Psoas muscle (tissue), 7 donors: ENCODE measurements at regions not wholly inside any gene's neighbourhood (a gene's known extent, or its start where the extent isn't known, plus 50 kb on each side); places are given as distances from the start of the nearest gene placed in this dataset.

ENCODE experiments used
- ATAC-seq, 4 donors: fragments of 200-7000 bp; cut with Tn5 transposase; one replicate each; pipeline ENCODE4 v1.9.1; 2020; ENCODE audit warnings: moderate library complexity in 3 of 4, mild to moderate bottlenecking in 2 of 4
- DNase-seq, 2 donors: peaks; one replicate each; pipeline ENCODE4 v3.0.0-alpha.2; 2020
- H3K27ac ChIP-seq: fragments of 200-600 bp; one replicate; pipeline ENCODE4 v1.8.0; 2022
- H3K27me3 ChIP-seq, 3 donors: fragments of 200-600 bp in 1 of 3; one replicate each; pipeline versions ENCODE4 v1.6.1 to v1.8.0; 2013 to 2022; ENCODE audit warnings: low read length in 2 of 3, mild to moderate bottlenecking in 2 of 3, moderate library complexity in 1 of 3; ENCODE audit not compliant: insufficient read depth in 3 of 3
- H3K36me3 ChIP-seq, 2 donors: fragments of 200-600 bp in 1 of 2; one replicate each; pipeline versions ENCODE4 v1.6.1 to v1.8.0; 2013 to 2022; ENCODE audit warnings: low read depth in 1 of 2, mild to moderate bottlenecking in 1 of 2, moderate library complexity in 1 of 2; ENCODE audit not compliant: insufficient read depth in 1 of 2
- H3K4me1 ChIP-seq: fragments of 200-600 bp; one replicate; pipeline ENCODE4 v1.8.0; 2022
- H3K4me3 ChIP-seq: fragments of 200-600 bp; one replicate; pipeline ENCODE4 v1.8.0; 2022; ENCODE audit warnings: mild to moderate bottlenecking
- H3K9me3 ChIP-seq: fragments of 200-600 bp; one replicate; pipeline ENCODE4 v1.8.0; 2022
- CTCF ChIP-seq: fragments of 200-600 bp; IDR thresholded peaks from one replicate; pipeline ENCODE4 v1.8.0; 2022; ENCODE audit warnings: antibody characterized with exemption
- WGBS, 3 donors: extraction: QIAGEN DNeasy Blood & Tissue Kit; methylation state at CpG; one replicate each; pipeline versions ENCODE4 v1.1.6 to v1.1.7; 2013; 5-methylcytosine and 5-hydroxymethylcytosine counted together
- intact Hi-C, 2 donors: fragments of 100-400 bp; cut with DNase I; formaldehyde crosslinking; loops; one replicate each; pipeline versions ENCODE4 v1.11.0 to v1.14.2; 2022
- donor health status: healthy with polysubstance abuse.
- donor health status: DM: no; HTN: no; CAD: no; lungs with moderate emphysema.
- donor health status: Bipolar disorder and iron deficiency.
- donor health status: healthy.
- donor health status: DM: yes; HTN: yes; CAD: no.
- donor health status: DM: no; HTN: no; CAD: no.
- donor health status: DM: yes; HTN: yes; CAD: no.

GRCh38 chr5:133881576-133882388 lies 86.6 kb downstream of the C5orf15 start:
- Histone ChIP-seq H3K36me3 (no peaks in the 10 kb centered on the region), H3K4me3 (no peak overlapping the region), H3K27me3 (peaks cover 0 to 3% (median 0%) of the 10 kb centered on the region in 3 donors), H3K4me1 (no peaks in the 10 kb centered on the region), H3K9me3 (no peaks in the 10 kb centered on the region), H3K27ac (no peak overlapping the region)
- ATAC-seq = no peak
- DNase-seq = peak in 1 of 2 donors; percentile 23
- TF ChIP-seq CTCF = no peak
- intact Hi-C loops = no loop called here
- WGBS, 3 donors = 71 to 79% (median 77%) methylated on average over 15 of the region's 15 CpGs

- intact Hi-C loops = loop anchor here in 1 of 2 donors (10.0 kb wide), 1 partner anchor 453 kb away; no protein-coding TSS in a partner anchor
- Histone ChIP-seq H3K27ac (no peak overlapping the region), H3K4me3 (no peak overlapping the region), H3K36me3 (no peaks in the 10 kb centered on the region), H3K4me1 (no peaks in the 10 kb centered on the region), H3K9me3 (no peaks in the 10 kb centered on the region), H3K27me3 (peaks cover 0 to 3% (median 0%) of the 10 kb centered on the region in 3 donors)
- TF ChIP-seq CTCF = no peak
- ATAC-seq (no peak), DNase-seq (no peak)
- 62 to 77% (median 68%) methylated on average over 2 of the region's 2 CpGs for WGBS, 3 donors
These were observed 90.2 kb downstream of the C5orf15 start for GRCh38 chr5:133878236-133878555.

GRCh38 chr5:133877351-133878235 lies 90.8 kb downstream of the C5orf15 start:
- WGBS, 3 donors = 72 to 76% (median 72%) methylated on average over 10 of the region's 10 CpGs
- intact Hi-C loops = loop anchor here in 1 of 2 donors (10.0 kb wide), 1 partner anchor 453 kb away; no protein-coding TSS in a partner anchor
- TF ChIP-seq CTCF = no peak

GRCh38 chr5:133876266-133876665 lies 92.2 kb downstream of the C5orf15 start:
- WGBS, 3 donors = 88 to 96% (median 91%) methylated on average over 3 of the region's 3 CpGs
- intact Hi-C loops = loop anchor here in 1 of 2 donors (10.0 kb wide), 1 partner anchor 451 kb away; no protein-coding TSS in a partner anchor
- H3K4me1 ChIP-seq = no peaks in the 10 kb centered on the region
- H3K36me3 ChIP-seq = no peaks in the 10 kb centered on the region
- ATAC-seq = no peak
- no peak for TF ChIP-seq CTCF
- no peak overlapping the region for H3K4me3 ChIP-seq
- H3K27ac ChIP-seq = no peak overlapping the region
- H3K9me3 ChIP-seq = no peaks in the 10 kb centered on the region
- no peaks in the 10 kb centered on the region for H3K27me3 ChIP-seq
- DNase-seq = peak in 1 of 2 donors; percentile 20

More at GRCh38 chr5:133877351-133878235, 90.8 kb downstream of the C5orf15 start:
- no peaks in the 10 kb centered on the region for H3K4me1 ChIP-seq
- DNase-seq (peak in 1 of 2 donors; percentile 29), ATAC-seq (no peak)
- no peaks in the 10 kb centered on the region for H3K9me3 ChIP-seq
- H3K4me3 ChIP-seq = no peak overlapping the region
- no peaks in the 10 kb centered on the region for H3K36me3 ChIP-seq
- H3K27me3 ChIP-seq = peaks cover 0 to 3% (median 0%) of the 10 kb centered on the region in 3 donors
- H3K27ac ChIP-seq = no peak overlapping the region
